ENCODE measurements at regions not wholly inside any gene's neighbourhood (a gene's known extent, or its start where the extent isn't known, plus 50 kb on each side); places are given as distances from the start of the nearest gene placed in this dataset.

DNA sequence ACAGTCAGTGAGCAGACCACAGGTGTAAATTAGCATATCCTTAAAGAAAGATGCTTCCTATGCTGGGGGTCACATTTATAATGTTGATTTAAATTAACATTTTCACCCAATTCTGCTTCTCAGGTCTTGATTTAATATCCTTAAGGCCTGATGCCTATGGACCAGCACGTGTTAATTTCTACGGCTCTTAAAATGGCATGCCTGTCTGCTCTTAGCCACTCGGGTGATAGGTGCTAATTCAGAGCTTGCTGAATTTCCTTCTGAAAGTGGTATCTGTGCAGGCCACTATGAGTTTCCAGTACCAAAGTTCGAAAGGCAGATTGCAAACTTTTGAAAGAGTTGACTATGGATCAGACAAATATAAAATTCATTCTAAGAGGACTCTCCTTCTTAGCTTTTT is 487.4 kb upstream of the ADGRL2 start:
- Mint-ChIP-seq H3K4me3 (no peak overlapping the region), H3K9me3 (peaks cover 0 to 3% (median 0%) of the 10 kb centered on the region in 7 donors), H3K36me3 (no peaks in the 10 kb centered on the region), H3K27me3 (ENCODE audit: low read depth in 3 of 3) (no peaks in the 10 kb centered on the region), H3K4me1 (peaks cover 7% of the 10 kb centered on the region), H3K27ac (no peak overlapping the region)
- no peak overlapping the region for H3K4me3 ChIP-seq (replicated peaks in 1 of 3; ENCODE audit: low read depth in 2 of 3, low read length in 3 of 3)
- no peaks in the 10 kb centered on the region for H3K9me3 ChIP-seq (replicated peaks in 1 of 2; ENCODE audit: control insufficient read depth in 1 of 2, insufficient read depth in 1 of 2, low read length in 2 of 2)
- H3K27ac ChIP-seq (ENCODE audit: low read depth in 1 of 2, low read length in 2 of 2): no peak overlapping the region
- no peak overlapping the region for H2AFZ ChIP-seq (ENCODE audit: insufficient read depth, low read depth, low read length, poor library complexity, severe bottlenecking)
- H3K9ac ChIP-seq (ENCODE audit: insufficient read depth, low read length, poor library complexity, severe bottlenecking): no peak overlapping the region
- no peaks in the 10 kb centered on the region for H4K20me1 ChIP-seq (ENCODE audit: insufficient read depth, low read length)
- H3K36me3 ChIP-seq (replicated peaks in 1 of 2; ENCODE audit: control insufficient read depth in 1 of 2, insufficient read depth in 2 of 2, low read length in 2 of 2): no peaks in the 10 kb centered on the region
- 87% methylated on average over 3 of the region's 4 CpGs for WGBS (ENCODE audit: insufficient coverage)
- no peaks in the 10 kb centered on the region for H3K4me1 ChIP-seq (ENCODE audit: control insufficient read depth in 1 of 2, insufficient read depth in 2 of 2, low read length in 2 of 2)
- H3K4me2 ChIP-seq (replicated peaks; ENCODE audit: extremely low read depth, low read length, poor library complexity, severe bottlenecking): no peak overlapping the region
- TF ChIP-seq, protein P1, sequence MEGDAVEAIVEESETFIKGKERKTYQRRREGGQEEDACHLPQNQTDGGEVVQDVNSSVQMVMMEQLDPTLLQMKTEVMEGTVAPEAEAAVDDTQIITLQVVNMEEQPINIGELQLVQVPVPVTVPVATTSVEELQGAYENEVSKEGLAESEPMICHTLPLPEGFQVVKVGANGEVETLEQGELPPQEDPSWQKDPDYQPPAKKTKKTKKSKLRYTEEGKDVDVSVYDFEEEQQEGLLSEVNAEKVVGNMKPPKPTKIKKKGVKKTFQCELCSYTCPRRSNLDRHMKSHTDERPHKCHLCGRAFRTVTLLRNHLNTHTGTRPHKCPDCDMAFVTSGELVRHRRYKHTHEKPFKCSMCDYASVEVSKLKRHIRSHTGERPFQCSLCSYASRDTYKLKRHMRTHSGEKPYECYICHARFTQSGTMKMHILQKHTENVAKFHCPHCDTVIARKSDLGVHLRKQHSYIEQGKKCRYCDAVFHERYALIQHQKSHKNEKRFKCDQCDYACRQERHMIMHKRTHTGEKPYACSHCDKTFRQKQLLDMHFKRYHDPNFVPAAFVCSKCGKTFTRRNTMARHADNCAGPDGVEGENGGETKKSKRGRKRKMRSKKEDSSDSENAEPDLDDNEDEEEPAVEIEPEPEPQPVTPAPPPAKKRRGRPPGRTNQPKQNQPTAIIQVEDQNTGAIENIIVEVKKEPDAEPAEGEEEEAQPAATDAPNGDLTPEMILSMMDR (IDR thresholded peaks at IDR 0.05): no peak
- no peaks in the 10 kb centered on the region for H3K79me2 ChIP-seq (ENCODE audit: insufficient read depth, low read length)
- intact Hi-C loops (cut with micrococcal nuclease): no loop called here
- no peak for DNase-seq
- no peaks in the 10 kb centered on the region for H3K27me3 ChIP-seq (ENCODE audit: control insufficient read depth in 2 of 2, insufficient read depth in 2 of 2, low read length in 2 of 2)

DNA sequence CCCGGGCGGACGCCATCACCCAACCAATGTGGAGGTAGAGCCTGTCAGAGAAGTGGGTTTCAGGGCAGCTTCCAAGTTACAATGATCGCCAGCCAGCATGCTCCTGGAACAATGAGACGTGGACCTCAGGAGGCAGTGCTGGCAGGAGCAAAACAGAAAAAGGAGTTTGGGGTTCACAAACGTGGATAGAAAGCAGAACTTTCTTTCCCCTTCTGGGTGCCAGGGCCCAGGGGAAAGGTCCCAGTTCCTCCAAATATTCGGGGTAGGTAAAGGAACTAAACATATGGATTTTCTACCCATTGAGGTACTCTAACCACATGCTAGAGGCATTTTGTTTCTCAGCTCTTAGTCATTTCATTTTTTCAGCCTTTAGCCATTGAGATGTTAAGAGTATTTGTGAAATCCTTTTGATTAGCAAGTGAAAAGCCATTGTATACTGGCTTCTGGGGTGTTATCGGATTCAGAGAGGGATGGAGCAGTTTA is 488.4 kb upstream of the ADGRL2 start:
- Histone ChIP-seq H3K27me3 (ENCODE audit: control insufficient read depth in 2 of 2, insufficient read depth in 2 of 2, low read length in 2 of 2) (no peaks in the 10 kb centered on the region), H3K79me2 (ENCODE audit: insufficient read depth, low read length) (no peaks in the 10 kb centered on the region), H3K27ac (ENCODE audit: low read depth in 1 of 2, low read length in 2 of 2) (no peak overlapping the region), H3K36me3 (replicated peaks in 1 of 2; ENCODE audit: control insufficient read depth in 1 of 2, insufficient read depth in 2 of 2, low read length in 2 of 2) (no peaks in the 10 kb centered on the region), H3K9me3 (replicated peaks in 1 of 2; ENCODE audit: control insufficient read depth in 1 of 2, insufficient read depth in 1 of 2, low read length in 2 of 2) (no peaks in the 10 kb centered on the region), H2AFZ (ENCODE audit: insufficient read depth, low read depth, low read length, poor library complexity, severe bottlenecking) (no peak overlapping the region), H3K4me3 (replicated peaks in 1 of 3; ENCODE audit: low read depth in 2 of 3, low read length in 3 of 3) (no peak overlapping the region), H3K9ac (ENCODE audit: insufficient read depth, low read length, poor library complexity, severe bottlenecking) (no peak overlapping the region), H4K20me1 (ENCODE audit: insufficient read depth, low read length) (no peaks in the 10 kb centered on the region), H3K4me2 (replicated peaks; ENCODE audit: extremely low read depth, low read length, poor library complexity, severe bottlenecking) (no peak overlapping the region), H3K4me1 (ENCODE audit: control insufficient read depth in 1 of 2, insufficient read depth in 2 of 2, low read length in 2 of 2) (no peaks in the 10 kb centered on the region)
- H3K27ac Mint-ChIP-seq: no peak overlapping the region
- H3K27me3 Mint-ChIP-seq (ENCODE audit: low read depth in 3 of 3): no peaks in the 10 kb centered on the region
- WGBS (ENCODE audit: insufficient coverage): 92% methylated on average over 2 of the region's 8 CpGs
- no peaks in the 10 kb centered on the region for H3K36me3 Mint-ChIP-seq
- no peak for DNase-seq
- H3K9me3 Mint-ChIP-seq: peaks cover 0 to 3% (median 0%) of the 10 kb centered on the region in 7 donors
- H3K4me1 Mint-ChIP-seq: peaks cover 7% of the 10 kb centered on the region
- TF ChIP-seq, protein P1 (IDR thresholded peaks at IDR 0.05): no peak
- no peak overlapping the region for H3K4me3 Mint-ChIP-seq
- intact Hi-C loops (cut with micrococcal nuclease): no loop called here
